Esophagus squamous epithelium (tissue), 4 donors: ENCODE measurements at regions not wholly inside any gene's neighbourhood (a gene's known extent, or its start where the extent isn't known, plus 50 kb on each side); places are given as distances from the start of the nearest gene placed in this dataset.

ENCODE experiments used
- CTCF ChIP-seq, 6 experiments: fragments of 450-650 bp in 4 of 6; fragments of 200-600 bp in 2 of 6; sonication (generic) in 2 of 6; IDR thresholded peaks; one replicate each; pipeline ENCODE4 v1.5.1; 2016 to 2019; ENCODE audit warnings: antibody characterized with exemption in 6 of 6, mild to moderate bottlenecking in 4 of 6, moderate library complexity in 4 of 6
- POLR2A ChIP-seq, 4 donors: fragments of 450-650 bp; IDR thresholded peaks; one replicate each; pipeline ENCODE4 v1.6.1; 2017; ENCODE audit warnings: antibody characterized with exemption in 4 of 4, mild to moderate bottlenecking in 4 of 4, moderate library complexity in 3 of 4

DNA sequence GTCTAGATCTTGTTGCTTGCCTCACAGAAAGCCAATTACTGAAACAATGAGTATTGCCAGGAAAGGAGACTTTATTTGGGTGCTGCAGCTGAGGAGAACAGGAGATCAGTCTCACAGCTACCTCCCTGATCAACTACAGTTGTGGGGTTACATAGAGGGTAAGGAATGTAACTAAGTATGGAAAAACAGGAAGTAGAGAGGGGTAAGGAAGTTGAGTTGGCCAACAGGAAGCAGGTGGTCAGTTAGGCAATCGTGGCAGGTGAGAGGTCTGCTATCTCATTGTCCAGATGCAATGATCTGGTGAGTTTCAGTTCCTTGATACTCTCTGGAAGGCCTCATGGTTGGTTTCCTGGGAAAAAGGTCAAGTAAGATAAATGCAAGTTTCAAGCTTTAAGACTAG lies 333.1 kb upstream of the GOT2 start:
- TF ChIP-seq POLR2A (IDR thresholded peaks at IDR 0.05) (no peak), CTCF (IDR thresholded peaks at IDR 0.05) (no peak)
